ENCODE measurements at regions not wholly inside any gene's neighbourhood (a gene's known extent, or its start where the extent isn't known, plus 50 kb on each side); places are given as distances from the start of the nearest gene placed in this dataset.

GRCh38 chr16:54412777-54413455 lies 126.3 kb upstream of the IRX3 start:
- no peak for DNase-seq
- no peak overlapping the region for H4K8ac ChIP-seq (ENCODE audit: low read length)
- H3K36me3 ChIP-seq (ENCODE audit: control insufficient read depth in 1 of 2, insufficient read depth in 2 of 2, low read depth in 1 of 2, low read length in 2 of 2) = no peaks in the 10 kb centered on the region
- H3K9me3 ChIP-seq (ENCODE audit: control insufficient read depth, low read length) = no peaks in the 10 kb centered on the region
- no peak overlapping the region for H3K27ac ChIP-seq (ENCODE audit: low read length, poor library complexity, severe bottlenecking)
- no peak overlapping the region for H3K4me2 ChIP-seq (ENCODE audit: low read length, poor library complexity, severe bottlenecking)
- no peak overlapping the region for H4K91ac ChIP-seq (ENCODE audit: low read length)
- H2BK120ac ChIP-seq (ENCODE audit: low read depth, low read length) = no peak overlapping the region
- H2AFZ ChIP-seq (ENCODE audit: low read depth, low read length) = no peak overlapping the region
- no peak overlapping the region for H3K23ac ChIP-seq (ENCODE audit: low read length in 2 of 2)
- H2BK5ac ChIP-seq (ENCODE audit: low read depth, low read length, poor library complexity, severe bottlenecking) = no peak overlapping the region
- no peaks in the 10 kb centered on the region for H3K79me1 ChIP-seq (replicated peaks; ENCODE audit: low read length, poor library complexity, severe bottlenecking)
- WGBS = 92% methylated on average over 7 of the region's 7 CpGs
- H3K14ac ChIP-seq (ENCODE audit: low read length in 2 of 2) = no peak overlapping the region
- H3K18ac ChIP-seq (ENCODE audit: low read depth in 1 of 2, low read length in 2 of 2) = no peak overlapping the region
- no peak overlapping the region for H3K4me3 ChIP-seq (ENCODE audit: insufficient read depth in 1 of 2, low read depth in 1 of 2, low read length in 2 of 2)
- H3K4ac ChIP-seq (ENCODE audit: low read depth in 1 of 2, low read length in 2 of 2) = no peak overlapping the region
- no peak overlapping the region for H2AK5ac ChIP-seq (ENCODE audit: low read length, severe bottlenecking)
- H3K27me3 ChIP-seq (ENCODE audit: control insufficient read depth in 1 of 2, insufficient read depth in 1 of 2, low read length in 2 of 2) = peaks cover 3 to 39% of the 10 kb centered on the region in 2 experiments
- H3K4me1 ChIP-seq (ENCODE audit: control insufficient read depth, insufficient read depth, low read depth, low read length) = no peaks in the 10 kb centered on the region
- no peak overlapping the region for H2BK15ac ChIP-seq (ENCODE audit: low read depth, poor library complexity, severe bottlenecking)
- H2BK12ac ChIP-seq (ENCODE audit: low read length in 2 of 2) = no peak overlapping the region
- no peak overlapping the region for H3K9ac ChIP-seq (ENCODE audit: low read length)

GRCh38 chr16:54412037-54412436 lies 125.5 kb upstream of the IRX3 start:
- Histone ChIP-seq H3K27me3 (ENCODE audit: control insufficient read depth in 1 of 2, insufficient read depth in 1 of 2, low read length in 2 of 2) (peaks cover 3 to 39% of the 10 kb centered on the region in 2 experiments), H3K27ac (ENCODE audit: low read length, poor library complexity, severe bottlenecking) (no peak overlapping the region), H2AK5ac (ENCODE audit: low read length, severe bottlenecking) (no peak overlapping the region), H2BK120ac (ENCODE audit: low read depth, low read length) (no peak overlapping the region), H2BK5ac (ENCODE audit: low read depth, low read length, poor library complexity, severe bottlenecking) (no peak overlapping the region), H3K79me1 (replicated peaks; ENCODE audit: low read length, poor library complexity, severe bottlenecking) (no peaks in the 10 kb centered on the region), H2BK15ac (ENCODE audit: low read depth, poor library complexity, severe bottlenecking) (no peak overlapping the region), H3K4me3 (ENCODE audit: insufficient read depth in 1 of 2, low read depth in 1 of 2, low read length in 2 of 2) (peak overlapping the region in 1 of 2 experiments; percentile 36), H4K8ac (ENCODE audit: low read length) (no peak overlapping the region), H4K91ac (ENCODE audit: low read length) (no peak overlapping the region), H3K23ac (ENCODE audit: low read length in 2 of 2) (no peak overlapping the region), H2BK12ac (ENCODE audit: low read length in 2 of 2) (no peak overlapping the region), H3K9ac (ENCODE audit: low read length) (no peak overlapping the region), H3K9me3 (ENCODE audit: control insufficient read depth, low read length) (no peaks in the 10 kb centered on the region), H3K14ac (ENCODE audit: low read length in 2 of 2) (no peak overlapping the region), H3K4ac (ENCODE audit: low read depth in 1 of 2, low read length in 2 of 2) (no peak overlapping the region), H3K4me2 (ENCODE audit: low read length, poor library complexity, severe bottlenecking) (no peak overlapping the region), H3K18ac (ENCODE audit: low read depth in 1 of 2, low read length in 2 of 2) (no peak overlapping the region), H2AFZ (ENCODE audit: low read depth, low read length) (no peak overlapping the region), H3K4me1 (ENCODE audit: control insufficient read depth, insufficient read depth, low read depth, low read length) (no peaks in the 10 kb centered on the region), H3K36me3 (ENCODE audit: control insufficient read depth in 1 of 2, insufficient read depth in 2 of 2, low read depth in 1 of 2, low read length in 2 of 2) (no peaks in the 10 kb centered on the region)
- no peak for DNase-seq
- WGBS = 49% methylated on average over 11 of the region's 11 CpGs

GRCh38 chr16:54411544-54411943 lies 125.0 kb upstream of the IRX3 start:
- Histone ChIP-seq H2AK5ac (ENCODE audit: low read length, severe bottlenecking) (no peak overlapping the region), H3K18ac (ENCODE audit: low read depth in 1 of 2, low read length in 2 of 2) (no peak overlapping the region), H2BK12ac (ENCODE audit: low read length in 2 of 2) (no peak overlapping the region), H3K4me2 (ENCODE audit: low read length, poor library complexity, severe bottlenecking) (no peak overlapping the region), H2BK120ac (ENCODE audit: low read depth, low read length) (no peak overlapping the region), H3K4ac (ENCODE audit: low read depth in 1 of 2, low read length in 2 of 2) (no peak overlapping the region), H3K4me1 (ENCODE audit: control insufficient read depth, insufficient read depth, low read depth, low read length) (no peaks in the 10 kb centered on the region), H3K4me3 (ENCODE audit: insufficient read depth in 1 of 2, low read depth in 1 of 2, low read length in 2 of 2) (peak overlapping the region in 1 of 2 experiments; percentile 36), H3K9me3 (ENCODE audit: control insufficient read depth, low read length) (no peaks in the 10 kb centered on the region), H3K23ac (ENCODE audit: low read length in 2 of 2) (no peak overlapping the region), H3K14ac (ENCODE audit: low read length in 2 of 2) (no peak overlapping the region), H2BK5ac (ENCODE audit: low read depth, low read length, poor library complexity, severe bottlenecking) (no peak overlapping the region), H3K27ac (ENCODE audit: low read length, poor library complexity, severe bottlenecking) (no peak overlapping the region), H3K79me1 (replicated peaks; ENCODE audit: low read length, poor library complexity, severe bottlenecking) (no peaks in the 10 kb centered on the region), H3K9ac (ENCODE audit: low read length) (no peak overlapping the region), H3K27me3 (ENCODE audit: control insufficient read depth in 1 of 2, insufficient read depth in 1 of 2, low read length in 2 of 2) (peaks cover 3 to 39% of the 10 kb centered on the region in 2 experiments), H4K8ac (ENCODE audit: low read length) (no peak overlapping the region), H3K36me3 (ENCODE audit: control insufficient read depth in 1 of 2, insufficient read depth in 2 of 2, low read depth in 1 of 2, low read length in 2 of 2) (no peaks in the 10 kb centered on the region), H2BK15ac (ENCODE audit: low read depth, poor library complexity, severe bottlenecking) (no peak overlapping the region), H2AFZ (ENCODE audit: low read depth, low read length) (no peak overlapping the region), H4K91ac (ENCODE audit: low read length) (no peak overlapping the region)
- DNase-seq = no peak
- 63% methylated on average over 11 of the region's 11 CpGs for WGBS

GRCh38 chr16:54409982-54410381 lies 123.4 kb upstream of the IRX3 start:
- Histone ChIP-seq H3K4me1 (ENCODE audit: control insufficient read depth, insufficient read depth, low read depth, low read length) (no peaks in the 10 kb centered on the region), H4K91ac (ENCODE audit: low read length) (no peak overlapping the region), H3K18ac (ENCODE audit: low read depth in 1 of 2, low read length in 2 of 2) (no peak overlapping the region), H2BK120ac (ENCODE audit: low read depth, low read length) (no peak overlapping the region), H3K27me3 (ENCODE audit: control insufficient read depth in 1 of 2, insufficient read depth in 1 of 2, low read length in 2 of 2) (peaks cover 3 to 37% of the 10 kb centered on the region in 2 experiments), H3K4me3 (ENCODE audit: insufficient read depth in 1 of 2, low read depth in 1 of 2, low read length in 2 of 2) (no peak overlapping the region), H2AFZ (ENCODE audit: low read depth, low read length) (no peak overlapping the region), H3K27ac (ENCODE audit: low read length, poor library complexity, severe bottlenecking) (no peak overlapping the region), H3K9ac (ENCODE audit: low read length) (no peak overlapping the region), H3K14ac (ENCODE audit: low read length in 2 of 2) (no peak overlapping the region), H2BK15ac (ENCODE audit: low read depth, poor library complexity, severe bottlenecking) (no peak overlapping the region), H2BK12ac (ENCODE audit: low read length in 2 of 2) (no peak overlapping the region), H3K36me3 (ENCODE audit: control insufficient read depth in 1 of 2, insufficient read depth in 2 of 2, low read depth in 1 of 2, low read length in 2 of 2) (no peaks in the 10 kb centered on the region), H4K8ac (ENCODE audit: low read length) (no peak overlapping the region), H3K23ac (ENCODE audit: low read length in 2 of 2) (no peak overlapping the region), H3K9me3 (ENCODE audit: control insufficient read depth, low read length) (no peaks in the 10 kb centered on the region), H3K4me2 (ENCODE audit: low read length, poor library complexity, severe bottlenecking) (no peak overlapping the region), H2BK5ac (ENCODE audit: low read depth, low read length, poor library complexity, severe bottlenecking) (no peak overlapping the region), H3K79me1 (replicated peaks; ENCODE audit: low read length, poor library complexity, severe bottlenecking) (no peaks in the 10 kb centered on the region), H2AK5ac (ENCODE audit: low read length, severe bottlenecking) (no peak overlapping the region), H3K4ac (ENCODE audit: low read depth in 1 of 2, low read length in 2 of 2) (no peak overlapping the region)
- 77% methylated on average over 8 of the region's 8 CpGs for WGBS
- DNase-seq = no peak
